Smooth muscle cell (in vitro differentiated cells): ENCODE measurements at regions not wholly inside any gene's neighbourhood (a gene's known extent, or its start where the extent isn't known, plus 50 kb on each side); places are given as distances from the start of the nearest gene placed in this dataset.

ENCODE experiments used
- DNase-seq: peaks from one replicate; lab custom pipeline; 2025; ENCODE audit not compliant: unreplicated experiment; lab: John Stamatoyannopoulos, UW
- H2AFZ ChIP-seq: fragments of 200-600 bp; sonication (generic); 2 replicates; pipeline ENCODE4 v1.6.0; 2016; ENCODE audit warnings: antibody characterized with exemption, low read depth, mild to moderate bottlenecking
- H3F3A ChIP-seq: fragments of 200-600 bp; sonication (generic); 2 replicates; pipeline ENCODE4 v1.6.0; 2017; ENCODE audit warnings: antibody characterized with exemption, low read depth
- H3K27ac ChIP-seq: fragments of 200-600 bp; sonication (generic); 2 replicates; pipeline ENCODE4 v1.5.1; 2016; ENCODE audit warnings: low read depth, mild to moderate bottlenecking
- H3K27me3 ChIP-seq: fragments of 200-600 bp; sonication (generic); 2 replicates; pipeline ENCODE4 v1.6.1; 2016; ENCODE audit warnings: low read depth, mild to moderate bottlenecking
- H3K36me3 ChIP-seq: fragments of 200-600 bp; sonication (generic); 2 replicates; pipeline ENCODE4 v1.5.1; 2016; ENCODE audit warnings: low read depth
- H3K4me1 ChIP-seq: fragments of 200-600 bp; sonication (generic); 2 replicates; pipeline ENCODE4 v1.5.1; 2016; ENCODE audit warnings: low read depth
- H3K4me2 ChIP-seq: fragments of 200-600 bp; sonication (generic); 2 replicates; pipeline ENCODE4 v1.6.0; 2016; ENCODE audit warnings: mild to moderate bottlenecking
- H3K4me3 ChIP-seq: fragments of 200-600 bp; sonication (generic); 2 replicates; pipeline ENCODE4 v1.5.1; 2016; ENCODE audit warnings: mild to moderate bottlenecking
- H3K79me2 ChIP-seq: fragments of 200-600 bp; sonication (generic); 2 replicates; pipeline ENCODE4 v1.6.0; 2016; ENCODE audit warnings: low read depth, mild to moderate bottlenecking
- H3K9ac ChIP-seq: fragments of 200-600 bp; sonication (generic); 2 replicates; pipeline ENCODE4 v1.6.0; 2016; ENCODE audit warnings: low read depth
- H3K9me3 ChIP-seq: fragments of 200-600 bp; sonication (generic); replicated peaks from 2 replicates; pipeline ENCODE4 v1.5.1; 2016; ENCODE audit warnings: low read depth
- H4K20me1 ChIP-seq: fragments of 200-600 bp; sonication (generic); 2 replicates; pipeline ENCODE4 v1.6.0; 2016; ENCODE audit warnings: low read depth
- CTCF ChIP-seq: fragments of 200-600 bp; sonication (generic); IDR thresholded peaks from 2 replicates; pipeline ENCODE4 v1.5.1; 2017; ENCODE audit warnings: borderline replicate concordance, mild to moderate bottlenecking, antibody characterized with exemption; ENCODE audit not compliant: insufficient read depth, poor library complexity, severe bottlenecking
- WGBS: methylation state at CpG from one replicate; pipeline ENCODE4 v1.1.7; 2016; ENCODE audit warnings: low lambda C conversion rate; 5-methylcytosine and 5-hydroxymethylcytosine counted together

GRCh38 chr12:127720334-127720733, 546.6 kb upstream of the TMEM132C start:
- Histone ChIP-seq H4K20me1 (no peaks in the 10 kb centered on the region), H3K36me3 (no peaks in the 10 kb centered on the region), H3K27ac (no peak overlapping the region), H3K79me2 (no peaks in the 10 kb centered on the region), H3K27me3 (peaks cover 5% of the 10 kb centered on the region), H3K9ac (no peak overlapping the region), H3K9me3 (no peaks in the 10 kb centered on the region), H3K4me1 (no peaks in the 10 kb centered on the region), H3F3A (no peaks in the 10 kb centered on the region), H2AFZ (no peak overlapping the region), H3K4me2 (no peak overlapping the region), H3K4me3 (no peak overlapping the region)
- WGBS, result 93% methylated on average over 12 of the region's 12 CpGs
- no peak for DNase-seq
- no peak for TF ChIP-seq CTCF

GRCh38 chr12:127722611-127723010, 544.4 kb upstream of the TMEM132C start:
- no peak overlapping the region for H3K27ac ChIP-seq
- no peaks in the 10 kb centered on the region for H3K27me3 ChIP-seq
- H3K4me2 ChIP-seq, result no peak overlapping the region
- H3K79me2 ChIP-seq, result no peaks in the 10 kb centered on the region
- no peaks in the 10 kb centered on the region for H3K9me3 ChIP-seq
- DNase-seq, result no peak
- no peak overlapping the region for H3K9ac ChIP-seq
- no peaks in the 10 kb centered on the region for H3K36me3 ChIP-seq
- H2AFZ ChIP-seq, result no peak overlapping the region
- H3K4me1 ChIP-seq, result no peaks in the 10 kb centered on the region
- no peaks in the 10 kb centered on the region for H4K20me1 ChIP-seq
- H3F3A ChIP-seq, result no peaks in the 10 kb centered on the region
- 94% methylated on average over 5 of the region's 5 CpGs for WGBS
- no peak for TF ChIP-seq CTCF
- H3K4me3 ChIP-seq, result no peak overlapping the region

GRCh38 chr12:127723251-127723650, 543.7 kb upstream of the TMEM132C start:
- H3F3A ChIP-seq, result no peaks in the 10 kb centered on the region
- H3K27ac ChIP-seq, result no peak overlapping the region
- no peak overlapping the region for H2AFZ ChIP-seq
- no peaks in the 10 kb centered on the region for H3K4me1 ChIP-seq
- no peaks in the 10 kb centered on the region for H4K20me1 ChIP-seq
- H3K9ac ChIP-seq, result no peak overlapping the region
- no peak overlapping the region for H3K4me2 ChIP-seq
- TF ChIP-seq CTCF, result no peak
- no peaks in the 10 kb centered on the region for H3K79me2 ChIP-seq
- WGBS, result 84% methylated on average over 4 of the region's 4 CpGs
- no peaks in the 10 kb centered on the region for H3K27me3 ChIP-seq
- no peak overlapping the region for H3K4me3 ChIP-seq
- H3K36me3 ChIP-seq, result no peaks in the 10 kb centered on the region
- no peaks in the 10 kb centered on the region for H3K9me3 ChIP-seq
- DNase-seq, result no peak

GRCh38 chr12:127726671-127727315, 540.2 kb upstream of the TMEM132C start:
- Histone ChIP-seq H3K27ac (no peak overlapping the region), H3K4me1 (no peaks in the 10 kb centered on the region), H3F3A (no peaks in the 10 kb centered on the region), H3K9ac (no peak overlapping the region), H3K36me3 (no peaks in the 10 kb centered on the region), H3K79me2 (no peaks in the 10 kb centered on the region), H3K4me3 (no peak overlapping the region), H2AFZ (no peak overlapping the region), H3K27me3 (no peaks in the 10 kb centered on the region), H3K4me2 (no peak overlapping the region), H4K20me1 (no peaks in the 10 kb centered on the region), H3K9me3 (no peaks in the 10 kb centered on the region)
- no peak for DNase-seq
- no peak for TF ChIP-seq CTCF
- 87% methylated on average over 9 of the region's 9 CpGs for WGBS
